ENCODE measurements at regions not wholly inside any gene's neighbourhood (a gene's known extent, or its start where the extent isn't known, plus 50 kb on each side); places are given as distances from the start of the nearest gene placed in this dataset.

DNA sequence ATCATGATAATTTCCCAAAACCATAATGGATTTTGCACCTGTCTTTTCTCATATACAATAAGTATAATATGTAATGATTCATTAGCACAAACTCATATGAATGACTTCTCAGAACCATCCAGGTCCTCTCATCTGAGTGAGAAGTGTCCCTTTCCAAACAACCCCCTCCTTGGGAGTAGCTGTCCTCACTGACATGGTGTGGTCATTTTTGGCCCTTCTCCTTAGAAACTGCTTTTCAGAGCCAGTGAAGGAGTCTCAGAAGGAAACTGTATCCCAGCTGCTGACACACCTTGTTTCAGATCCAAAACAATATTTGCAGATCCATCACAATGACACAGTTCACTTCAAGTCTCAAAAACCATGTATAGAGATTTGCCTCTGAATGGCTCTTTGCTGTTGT lies 95.5 kb downstream of the MIS18A start:
- peaks cover 5% of the 10 kb centered on the region; the same call in 1 of the 2 replicates for H3K4me1 ChIP-seq (ENCODE audit: control insufficient read depth, insufficient read depth, low read length)
- H3K27ac ChIP-seq (ENCODE audit: extremely low read depth, low read depth, low read length) = no peak overlapping the region
- H3K36me3 ChIP-seq (ENCODE audit: control insufficient read depth in 2 of 2, insufficient read depth in 1 of 2, low read length in 2 of 2) = no peaks in the 10 kb centered on the region
- no peaks in the 10 kb centered on the region for H3K9me3 ChIP-seq (ENCODE audit: control insufficient read depth, insufficient read depth, low read depth, low read length)
- ChIA-PET POLR2A (no interaction called here), CTCF (interaction anchor here (0.6 to 1.4 kb wide), 2 partner anchors 75 to 1625 kb away, joined by 3 read pairs; no protein-coding TSS in a partner anchor)
- H3K4me3 ChIP-seq (ENCODE audit: low read depth, low read length) = no peak overlapping the region
- TF ChIP-seq, protein P1, sequence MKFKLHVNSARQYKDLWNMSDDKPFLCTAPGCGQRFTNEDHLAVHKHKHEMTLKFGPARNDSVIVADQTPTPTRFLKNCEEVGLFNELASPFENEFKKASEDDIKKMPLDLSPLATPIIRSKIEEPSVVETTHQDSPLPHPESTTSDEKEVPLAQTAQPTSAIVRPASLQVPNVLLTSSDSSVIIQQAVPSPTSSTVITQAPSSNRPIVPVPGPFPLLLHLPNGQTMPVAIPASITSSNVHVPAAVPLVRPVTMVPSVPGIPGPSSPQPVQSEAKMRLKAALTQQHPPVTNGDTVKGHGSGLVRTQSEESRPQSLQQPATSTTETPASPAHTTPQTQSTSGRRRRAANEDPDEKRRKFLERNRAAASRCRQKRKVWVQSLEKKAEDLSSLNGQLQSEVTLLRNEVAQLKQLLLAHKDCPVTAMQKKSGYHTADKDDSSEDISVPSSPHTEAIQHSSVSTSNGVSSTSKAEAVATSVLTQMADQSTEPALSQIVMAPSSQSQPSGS (tag by site-specific recombination; IDR thresholded peaks at IDR 0.05; ENCODE audit: low read depth) = no peak
- TF ChIP-seq KLF16 (tag by site-specific recombination; IDR thresholded peaks at IDR 0.05) = no peak
- TF ChIP-seq, protein P2, sequence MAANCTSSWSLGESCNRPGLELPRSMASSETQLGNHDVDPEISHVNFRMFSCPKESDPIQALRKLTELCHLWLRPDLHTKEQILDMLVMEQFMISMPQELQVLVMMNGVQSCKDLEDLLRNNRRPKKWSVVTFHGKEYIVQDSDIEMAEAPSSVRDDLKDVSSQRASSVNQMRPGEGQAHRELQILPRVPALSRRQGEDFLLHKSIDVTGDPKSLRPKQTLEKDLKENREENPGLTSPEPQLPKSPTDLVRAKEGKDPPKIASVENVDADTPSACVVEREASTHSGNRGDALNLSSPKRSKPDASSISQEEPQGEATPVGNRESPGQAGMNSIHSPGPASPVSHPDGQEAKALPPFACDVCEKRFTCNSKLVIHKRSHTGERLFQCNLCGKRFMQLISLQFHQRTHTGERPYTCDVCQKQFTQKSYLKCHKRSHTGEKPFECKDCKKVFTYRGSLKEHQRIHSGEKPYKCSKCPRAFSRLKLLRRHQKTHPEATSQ (tag by site-specific recombination; IDR thresholded peaks at IDR 0.05) = no peak
- no peak for TF ChIP-seq ZNF473 (tag by site-specific recombination; IDR thresholded peaks at IDR 0.05)
- no peak for TF ChIP-seq KLF7 (tag by site-specific recombination; IDR thresholded peaks at IDR 0.05; ENCODE audit: borderline replicate concordance)
- no peak for TF ChIP-seq ZNF658 (tag by site-specific recombination; IDR thresholded peaks at IDR 0.05)
- no peak for TF ChIP-seq ZNF423 (tag by site-specific recombination; IDR thresholded peaks at IDR 0.05)
- TF ChIP-seq ZBTB8A (tag by site-specific recombination; IDR thresholded peaks at IDR 0.05) = no peak
- TF ChIP-seq ZNF837 (tag by site-specific recombination; IDR thresholded peaks at IDR 0.05) = no peak
- TF ChIP-seq ZNF157 (tag by site-specific recombination; IDR thresholded peaks at IDR 0.05) = no peak
- TF ChIP-seq, protein P3, sequence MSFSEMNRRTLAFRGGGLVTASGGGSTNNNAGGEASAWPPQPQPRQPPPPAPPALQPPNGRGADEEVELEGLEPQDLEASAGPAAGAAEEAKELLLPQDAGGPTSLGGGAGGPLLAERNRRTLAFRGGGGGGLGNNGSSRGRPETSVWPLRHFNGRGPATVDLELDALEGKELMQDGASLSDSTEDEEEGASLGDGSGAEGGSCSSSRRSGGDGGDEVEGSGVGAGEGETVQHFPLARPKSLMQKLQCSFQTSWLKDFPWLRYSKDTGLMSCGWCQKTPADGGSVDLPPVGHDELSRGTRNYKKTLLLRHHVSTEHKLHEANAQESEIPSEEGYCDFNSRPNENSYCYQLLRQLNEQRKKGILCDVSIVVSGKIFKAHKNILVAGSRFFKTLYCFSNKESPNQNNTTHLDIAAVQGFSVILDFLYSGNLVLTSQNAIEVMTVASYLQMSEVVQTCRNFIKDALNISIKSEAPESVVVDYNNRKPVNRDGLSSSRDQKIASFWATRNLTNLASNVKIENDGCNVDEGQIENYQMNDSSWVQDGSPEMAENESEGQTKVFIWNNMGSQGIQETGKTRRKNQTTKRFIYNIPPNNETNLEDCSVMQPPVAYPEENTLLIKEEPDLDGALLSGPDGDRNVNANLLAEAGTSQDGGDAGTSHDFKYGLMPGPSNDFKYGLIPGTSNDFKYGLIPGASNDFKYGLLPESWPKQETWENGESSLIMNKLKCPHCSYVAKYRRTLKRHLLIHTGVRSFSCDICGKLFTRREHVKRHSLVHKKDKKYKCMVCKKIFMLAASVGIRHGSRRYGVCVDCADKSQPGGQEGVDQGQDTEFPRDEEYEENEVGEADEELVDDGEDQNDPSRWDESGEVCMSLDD (tag by site-specific recombination; IDR thresholded peaks at IDR 0.05) = no peak

DNA sequence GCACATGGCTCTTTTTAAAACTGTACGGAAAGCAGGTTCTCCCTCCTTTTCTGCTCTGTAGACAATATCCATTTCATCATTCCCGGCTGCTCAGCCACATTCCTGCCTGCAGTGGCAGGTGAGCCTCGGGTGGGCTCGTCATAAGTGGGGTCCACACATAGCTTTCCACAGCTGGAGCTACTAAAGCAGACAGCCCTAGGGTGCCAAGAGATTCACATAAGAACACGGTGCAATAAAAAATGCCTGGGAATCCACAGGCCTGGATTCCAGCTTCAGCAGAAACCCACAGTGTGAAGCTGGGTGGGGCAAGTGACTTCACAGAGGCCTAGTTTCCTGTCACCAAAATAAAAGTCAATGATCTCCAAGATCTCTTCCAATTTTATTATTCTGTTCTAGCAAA lies 96.4 kb downstream of the MIS18A start:
- TF ChIP-seq ZNF391 (tag by site-specific recombination; IDR thresholded peaks at IDR 0.05; ENCODE audit: borderline replicate concordance, low read depth) (no peak), ZBTB17 (tag by site-specific recombination; IDR thresholded peaks at IDR 0.05) (0 out of 2 replicates have a peak, but pooled peaks have one; percentile 2)
- Histone ChIP-seq H3K4me1 (ENCODE audit: control insufficient read depth, insufficient read depth, low read length) (peaks cover 5% of the 10 kb centered on the region; the same call in 1 of the 2 replicates), H3K27ac (ENCODE audit: extremely low read depth, low read depth, low read length) (no peak overlapping the region), H3K4me3 (ENCODE audit: low read depth, low read length) (no peak overlapping the region), H3K36me3 (ENCODE audit: control insufficient read depth in 2 of 2, insufficient read depth in 1 of 2, low read length in 2 of 2) (no peaks in the 10 kb centered on the region), H3K9me3 (ENCODE audit: control insufficient read depth, insufficient read depth, low read depth, low read length) (no peaks in the 10 kb centered on the region)
- ChIA-PET CTCF (interaction anchor here (1.4 kb wide), 1 partner anchor 76 kb away, joined by 3 read pairs; no protein-coding TSS in a partner anchor), POLR2A (no interaction called here)

DNA sequence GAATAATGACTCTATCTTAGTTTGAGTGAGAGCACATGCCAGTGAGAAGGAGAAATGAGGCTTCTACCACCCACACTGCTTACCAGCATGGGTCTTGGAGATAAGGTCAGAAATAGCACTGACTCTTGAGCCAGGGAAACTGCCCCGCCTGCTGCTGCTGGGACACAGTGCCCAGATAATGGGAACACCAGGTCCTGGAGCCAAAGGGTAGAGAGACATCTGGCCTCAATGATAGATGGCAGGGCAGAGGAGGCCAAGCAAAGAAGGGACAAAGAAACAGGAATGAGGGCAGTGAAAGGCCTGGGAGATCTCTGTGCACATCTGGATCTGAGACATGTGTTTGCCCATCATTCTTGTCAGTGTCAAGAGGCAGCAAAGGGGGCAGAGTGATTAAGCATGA lies 97.4 kb downstream of the MIS18A start:
- ChIA-PET CTCF (no interaction called here), POLR2A (no interaction called here)
- Histone ChIP-seq H3K27ac (ENCODE audit: extremely low read depth, low read depth, low read length) (no peak overlapping the region), H3K9me3 (ENCODE audit: control insufficient read depth, insufficient read depth, low read depth, low read length) (no peaks in the 10 kb centered on the region), H3K4me1 (ENCODE audit: control insufficient read depth, insufficient read depth, low read length) (peaks cover 5% of the 10 kb centered on the region; the same call in 1 of the 2 replicates), H3K4me3 (ENCODE audit: low read depth, low read length) (no peak overlapping the region), H3K36me3 (ENCODE audit: control insufficient read depth in 2 of 2, insufficient read depth in 1 of 2, low read length in 2 of 2) (no peaks in the 10 kb centered on the region)
- no peak for TF ChIP-seq ZNF521 (tag by site-specific recombination; IDR thresholded peaks at IDR 0.05)
- TF ChIP-seq ZNF366 (tag by site-specific recombination; conservative IDR thresholded peaks at IDR 0.05) = no peak
- TF ChIP-seq RBAK (tag by site-specific recombination; IDR thresholded peaks at IDR 0.05) = no peak
- TF ChIP-seq ZSCAN16 (tag by site-specific recombination; IDR thresholded peaks at IDR 0.05) = no peak
- TF ChIP-seq HOXC10 (CRISPR knock-in tag; IDR thresholded peaks at IDR 0.05) = no peak
- no peak for TF ChIP-seq BCL11A (tag by site-specific recombination; IDR thresholded peaks at IDR 0.05; ENCODE audit: low read depth)
- no peak for TF ChIP-seq SP2 (tag by site-specific recombination; IDR thresholded peaks at IDR 0.05)
- TF ChIP-seq, protein P2 (tag by site-specific recombination; IDR thresholded peaks at IDR 0.05) = no peak
- no peak for TF ChIP-seq ZNF654 (tag by site-specific recombination; IDR thresholded peaks at IDR 0.05; ENCODE audit: low read depth)
- TF ChIP-seq ZNF510 (tag by site-specific recombination; IDR thresholded peaks at IDR 0.05; ENCODE audit: insufficient replicate concordance) = no peak
- TF ChIP-seq ZNF239 (tag by site-specific recombination; IDR thresholded peaks at IDR 0.05) = no peak
